HL-60 (cell line): ENCODE measurements at regions not wholly inside any gene's neighbourhood (a gene's known extent, or its start where the extent isn't known, plus 50 kb on each side); places are given as distances from the start of the nearest gene placed in this dataset.

Source experiments
- DNase-seq, 2 experiments: peaks; one replicate each; pipeline ENCODE4 v3.0.0-alpha.2; 2010 to 2020; ENCODE audit warnings: low read depth in 1 of 2, low spot score in 1 of 2
- H3K27ac ChIP-seq: fragments of 250-450 bp; sonication (Bioruptor Pico); replicated peaks from 2 replicates; pipeline ENCODE4 v1.5.1; 2020; ENCODE audit warnings: mild to moderate bottlenecking, moderate library complexity
- H3K27me3 ChIP-seq: fragments of 250-450 bp; sonication (Bioruptor Pico); 2 replicates; pipeline ENCODE4 v1.5.1; 2021; ENCODE audit warnings: mild to moderate bottlenecking, moderate library complexity; ENCODE audit not compliant: insufficient read depth, poor library complexity, severe bottlenecking
- H3K4me3 ChIP-seq: replicated peaks from 2 replicates; pipeline ENCODE4 v1.5.1; 2011; ENCODE audit warnings: mild to moderate bottlenecking, control low read depth, low read length; ENCODE audit not compliant: insufficient read depth
- CTCF ChIP-seq: IDR thresholded peaks from one replicate; pipeline ENCODE4 v1.5.1; 2011; ENCODE audit warnings: low read length, control low read depth, inconsistent platforms; ENCODE audit not compliant: insufficient read depth
- GABPA ChIP-seq: IDR thresholded peaks from 2 replicates; pipeline ENCODE4 v1.6.1; 2012; ENCODE audit warnings: low read depth
- POLR2AphosphoS5 ChIP-seq: IDR thresholded peaks from 2 replicates; pipeline ENCODE4 v1.6.1; 2012; ENCODE audit warnings: low read depth
- REST ChIP-seq: IDR thresholded peaks from 2 replicates; pipeline ENCODE4 v1.6.1; 2012; ENCODE audit warnings: low read depth; ENCODE audit not compliant: insufficient replicate concordance
- SPI1 ChIP-seq: IDR thresholded peaks from 2 replicates; pipeline ENCODE4 v1.6.1; 2012; ENCODE audit warnings: low read depth, mild to moderate bottlenecking, borderline replicate concordance

GRCh38 chr7:114843102-114843501 lies 78.8 kb upstream of the MDFIC start:
- no peak for DNase-seq
- H3K27me3 ChIP-seq = no peaks in the 10 kb centered on the region
- no peak overlapping the region for H3K27ac ChIP-seq
- TF ChIP-seq CTCF = no peak
- no peak for TF ChIP-seq REST
- TF ChIP-seq SPI1 = no peak
- TF ChIP-seq POLR2AphosphoS5 = no peak
- H3K4me3 ChIP-seq = no peak overlapping the region

- Histone ChIP-seq H3K27ac (no peak overlapping the region), H3K27me3 (no peaks in the 10 kb centered on the region), H3K4me3 (no peak overlapping the region)
- no peak for DNase-seq
- TF ChIP-seq REST (no peak), SPI1 (no peak), CTCF (no peak), POLR2AphosphoS5 (no peak)
Measured at GRCh38 chr7:114851406-114852061, 70.4 kb upstream of the MDFIC start.

- Histone ChIP-seq H3K27me3 (no peaks in the 10 kb centered on the region), H3K27ac (no peak overlapping the region), H3K4me3 (no peak overlapping the region)
- no peak for DNase-seq
- no peak for TF ChIP-seq CTCF
- no peak for TF ChIP-seq REST
- no peak for TF ChIP-seq SPI1
- TF ChIP-seq GABPA = no peak
- TF ChIP-seq POLR2AphosphoS5 = no peak
Measured at GRCh38 chr7:114852293-114852692, 69.6 kb upstream of the MDFIC start.
